Right kidney (tissue), 1 donor: ENCODE measurements at regions not wholly inside any gene's neighbourhood (a gene's known extent, or its start where the extent isn't known, plus 50 kb on each side); places are given as distances from the start of the nearest gene placed in this dataset.
"Not testable (repeated sequence)": the region's sequence is repeated elsewhere in the genome, so short reads cannot be mapped to it uniquely, and the experiment has no call there.

ENCODE experiments used
- DNase-seq: peaks from one replicate; pipeline ENCODE4 v3.0.0-alpha.2; 2016

DNA sequence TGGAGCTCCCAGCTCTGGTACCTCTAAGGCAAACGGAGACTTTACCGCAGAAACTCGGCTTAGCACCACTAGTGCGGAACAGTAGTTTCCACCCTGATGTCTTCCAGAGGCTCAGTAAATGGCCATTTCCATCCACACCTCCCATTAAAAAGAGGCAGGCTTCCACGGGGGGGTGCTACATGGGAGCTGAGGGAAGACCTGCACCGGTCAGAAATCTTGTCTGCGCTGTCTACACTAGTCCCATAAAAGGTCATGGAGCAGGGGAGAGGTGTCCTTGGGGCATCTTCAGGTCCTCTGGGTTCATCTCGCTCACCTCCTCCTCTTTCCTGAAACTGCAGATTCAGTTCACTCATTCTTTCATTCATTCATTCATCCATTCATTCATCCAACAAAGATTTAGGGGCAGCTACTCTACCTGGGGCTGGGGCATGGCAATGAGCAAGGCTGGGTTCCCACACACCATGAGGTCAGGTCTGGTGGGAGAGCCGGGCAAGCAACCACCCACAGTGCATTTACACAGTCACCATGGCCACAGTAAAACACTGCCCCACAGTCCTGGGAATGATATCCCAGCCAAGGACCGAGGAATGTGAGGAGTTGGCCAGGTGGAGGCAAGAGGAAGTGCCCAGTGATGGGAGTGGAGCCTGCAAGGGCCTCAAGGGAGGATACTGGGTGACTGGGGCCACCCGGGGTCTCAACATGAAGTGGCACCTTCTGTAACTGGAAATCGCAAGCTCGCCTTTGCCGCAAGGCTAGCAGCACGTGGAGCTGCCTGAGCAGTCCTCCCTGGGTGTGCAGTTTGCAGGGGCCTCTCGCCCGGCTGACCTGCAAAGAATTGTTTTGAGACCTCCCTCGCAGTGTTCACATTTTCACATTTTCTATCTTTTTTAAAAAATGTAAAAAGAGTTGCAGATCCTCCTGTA, 180.2 kb upstream of the RAB6C start:
- DNase-seq = no peak

DNA sequence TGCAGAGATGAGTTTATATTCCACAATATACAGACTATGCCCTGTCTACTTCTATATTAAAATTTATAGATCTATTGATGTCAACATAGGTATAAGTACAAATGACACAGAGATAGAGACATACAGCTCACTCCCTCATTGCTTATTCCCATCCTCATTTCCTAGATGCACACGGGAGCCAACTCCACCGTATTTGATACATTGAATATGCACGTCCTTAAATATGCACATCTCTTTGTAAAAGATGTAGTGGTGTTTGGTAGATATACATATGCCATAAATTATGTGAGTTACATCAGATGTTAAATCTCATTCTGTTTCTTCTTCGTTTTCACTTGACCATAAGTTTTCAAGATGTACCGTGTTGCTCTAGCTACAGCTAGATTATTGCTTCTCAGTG, 179.2 kb upstream of the RAB6C start:
- no peak for DNase-seq

DNA sequence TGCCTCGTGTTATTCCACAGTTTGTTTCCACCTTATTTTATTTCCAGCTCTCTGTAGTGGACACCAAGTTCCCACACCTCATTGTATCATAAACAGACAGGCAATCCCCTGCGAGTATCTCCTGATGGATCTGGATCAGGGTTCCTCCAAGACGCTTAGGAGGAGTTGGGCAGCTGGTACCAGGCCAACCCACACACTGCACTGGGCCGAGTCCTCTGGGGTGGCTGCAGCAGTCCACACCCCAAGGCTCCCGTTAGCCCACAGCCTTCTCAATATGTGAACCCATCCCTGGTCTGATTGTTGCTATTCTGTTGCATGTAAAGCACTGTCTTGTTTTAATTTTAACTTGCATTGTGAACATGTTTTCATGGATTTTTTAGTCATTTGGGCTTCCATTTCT, 178.8 kb upstream of the RAB6C start:
- DNase-seq = no peak

DNA sequence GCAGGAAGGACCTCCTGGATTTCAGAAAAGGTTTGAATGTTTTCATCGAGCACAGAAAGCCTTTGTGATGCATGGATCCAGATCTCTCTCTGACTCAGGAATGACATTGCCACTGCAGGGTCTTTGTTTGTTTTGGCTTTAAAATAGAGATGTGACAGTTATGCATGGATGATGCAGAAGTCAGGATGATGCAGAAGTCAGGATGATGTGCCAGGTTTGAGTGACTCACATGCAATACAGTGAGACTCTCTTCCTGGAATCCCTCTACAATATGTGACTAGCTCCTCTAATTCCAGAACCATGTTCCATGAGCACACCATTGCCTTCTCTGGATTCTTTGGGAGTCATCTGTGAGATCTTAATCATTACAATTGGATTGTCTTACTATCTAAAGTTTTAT, 177.9 kb upstream of the RAB6C start:
- DNase-seq = no peak

DNA sequence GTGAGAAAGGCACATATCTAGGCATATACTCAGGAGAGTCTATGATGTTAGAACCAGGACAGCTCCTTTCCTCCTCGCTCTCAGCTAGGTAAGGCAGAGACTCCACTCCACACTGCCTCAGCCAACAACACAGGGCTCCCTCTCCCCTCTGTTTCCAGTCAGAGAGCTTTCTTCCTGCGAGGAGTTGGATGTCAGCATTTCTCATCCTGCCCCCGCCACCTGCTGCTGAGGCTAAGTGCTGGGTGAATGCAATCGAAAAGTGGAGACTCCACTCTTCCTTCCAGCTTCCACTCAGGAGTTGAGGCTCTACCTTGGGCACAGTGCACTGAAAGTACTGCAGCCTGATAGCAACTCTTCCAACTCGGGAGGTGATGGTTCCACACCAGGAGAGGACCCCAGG, 177.2 kb upstream of the RAB6C start:
- no peak for DNase-seq

DNA sequence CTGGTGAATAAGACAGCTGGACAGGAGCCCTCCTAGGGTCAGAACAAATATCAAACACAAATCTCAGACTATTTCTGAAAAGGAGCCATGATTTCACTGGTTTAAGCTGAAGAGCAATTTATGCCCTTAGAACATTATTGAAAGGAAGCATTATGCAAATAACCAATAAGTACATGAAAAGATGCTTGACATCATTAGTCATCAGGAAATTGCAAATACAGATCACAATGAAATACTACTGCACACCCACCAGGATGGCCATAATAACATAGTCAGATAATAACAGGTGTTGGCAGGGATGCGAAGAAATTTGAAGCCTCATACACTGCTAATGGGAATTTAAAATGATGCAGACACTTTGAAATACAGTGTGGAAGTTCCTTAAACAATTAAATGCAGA, 176.4 kb upstream of the RAB6C start:
- no peak for DNase-seq

DNA sequence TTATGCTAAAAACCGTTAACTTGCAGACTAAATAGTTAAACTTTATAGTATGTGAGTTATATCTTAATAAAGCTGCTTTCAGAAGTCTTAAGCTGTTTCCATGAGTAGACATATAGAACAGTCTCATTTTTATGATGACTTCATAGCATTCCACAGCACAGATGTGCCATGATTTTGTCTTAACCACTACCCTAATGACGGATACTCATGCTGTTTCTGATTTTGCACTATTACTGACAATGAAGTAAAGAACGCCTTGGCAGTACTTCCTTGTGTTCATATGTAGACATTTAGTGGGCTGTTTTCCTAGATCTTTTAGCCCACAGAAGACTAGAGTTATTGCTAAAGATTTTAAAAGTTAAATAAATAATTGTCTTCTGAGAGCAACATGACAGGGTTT, 175.6 kb upstream of the RAB6C start:
- no peak for DNase-seq

DNA sequence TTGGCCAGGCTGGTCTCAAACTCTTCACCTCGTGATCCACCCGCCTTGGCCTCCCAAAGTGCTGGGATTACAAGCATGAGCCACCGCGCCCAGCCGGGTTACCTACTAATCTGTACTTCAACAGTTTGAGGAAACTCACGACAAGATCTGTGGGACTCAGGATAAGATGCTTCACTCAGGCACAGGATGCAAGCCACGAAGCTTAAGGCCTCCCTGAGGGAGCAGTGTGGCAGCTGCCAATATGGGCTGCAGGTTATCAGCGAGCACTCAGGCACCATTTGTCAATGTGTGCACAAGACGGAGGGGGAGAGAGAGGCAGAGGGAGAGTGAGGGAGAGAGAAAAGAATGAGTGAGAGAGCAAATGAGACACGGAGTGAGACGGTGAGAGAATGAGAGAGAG, 173.6 kb upstream of the RAB6C start:
- no peak for DNase-seq

DNA sequence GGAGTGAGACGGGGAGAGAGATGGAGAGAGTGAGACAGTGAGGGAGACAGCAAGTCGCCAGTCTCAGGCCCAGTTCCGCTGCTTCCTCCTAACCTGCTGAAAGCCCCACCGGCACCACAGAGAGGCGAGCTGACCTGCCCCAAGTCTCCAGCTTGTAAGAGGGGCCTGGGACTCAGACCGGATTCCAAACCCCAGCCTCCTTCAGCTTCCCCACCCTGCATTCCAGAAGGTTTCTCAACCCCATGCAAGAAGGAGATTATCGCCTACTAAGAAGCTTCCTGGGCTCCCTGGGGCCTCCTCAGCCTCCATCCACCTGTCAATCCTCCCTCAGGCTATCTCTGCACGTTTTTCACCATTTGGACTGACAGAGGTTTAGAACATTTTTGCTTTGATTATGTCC, 173.1 kb upstream of the RAB6C start:
- DNase-seq = no peak

DNA sequence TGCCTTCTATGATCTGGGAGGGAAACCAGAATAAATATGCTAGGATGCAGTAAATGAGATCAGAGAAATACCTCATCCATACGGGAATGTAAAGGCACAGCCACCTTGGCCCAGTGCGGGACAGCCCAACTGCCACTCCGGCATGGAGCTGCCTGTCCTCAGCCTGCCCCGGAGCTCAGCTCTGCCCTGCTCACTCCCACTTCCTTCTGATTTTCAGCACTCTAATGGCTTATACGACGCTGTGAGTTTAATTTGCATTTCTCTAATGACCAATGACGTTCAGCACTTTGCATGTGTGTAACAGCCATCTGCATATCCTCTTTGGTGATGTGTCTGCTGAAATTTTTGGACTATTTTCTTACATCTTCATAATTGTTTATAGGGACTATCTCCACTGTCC, 172.5 kb upstream of the RAB6C start:
- no peak for DNase-seq

DNA sequence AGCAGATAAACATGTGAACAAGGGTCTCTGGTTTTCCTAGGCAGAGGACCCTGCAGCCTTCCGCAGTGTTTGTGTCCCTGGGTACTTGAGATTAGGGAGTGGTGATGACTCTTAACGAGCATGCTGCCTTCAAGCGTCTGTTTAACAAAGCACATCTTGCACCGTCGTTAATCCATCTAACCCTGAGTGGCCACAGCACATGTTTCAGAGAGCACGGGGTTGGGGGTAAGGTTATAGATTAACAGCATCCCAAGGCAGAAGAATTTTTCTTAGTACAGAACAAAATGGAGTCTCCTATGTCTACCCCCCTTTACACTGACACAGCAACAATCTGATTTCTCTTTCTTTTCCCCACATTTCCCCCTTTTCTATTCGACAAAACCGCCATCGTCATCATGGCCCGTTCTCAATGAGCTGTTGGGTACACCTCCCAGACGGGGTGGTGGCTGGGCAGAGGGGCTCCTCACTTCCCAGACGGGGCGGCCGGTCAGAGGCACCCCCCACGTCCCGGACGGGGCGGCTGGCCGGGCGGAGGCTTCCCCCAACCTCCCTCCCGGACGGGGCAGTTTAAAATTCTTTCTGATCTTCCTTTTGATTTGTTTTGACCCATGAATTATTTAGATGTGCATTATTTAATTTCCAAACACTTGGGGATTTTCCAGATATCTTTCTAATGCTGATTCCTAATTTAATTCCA, 171.7 kb upstream of the RAB6C start:
- not testable (repeated sequence) for DNase-seq

DNA sequence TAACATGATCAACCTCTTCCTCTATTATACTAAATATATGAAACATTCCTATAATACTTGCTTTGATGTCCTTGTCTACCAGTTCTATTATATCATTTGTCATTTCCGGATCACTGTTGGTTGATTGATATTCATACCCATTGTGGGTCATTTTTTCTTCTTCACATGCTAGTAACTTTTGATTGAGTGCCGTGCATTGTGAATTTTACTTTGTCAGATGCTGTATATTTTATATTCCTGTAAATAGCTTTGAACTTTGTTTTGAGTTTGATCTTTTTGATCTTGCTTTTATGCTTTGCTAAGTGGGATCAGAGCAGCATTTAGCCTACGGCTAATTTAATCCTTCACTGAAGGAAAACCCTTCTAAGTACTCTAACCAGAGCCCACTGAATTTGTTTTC, 168.9 kb upstream of the RAB6C start:
- DNase-seq = no peak

DNA sequence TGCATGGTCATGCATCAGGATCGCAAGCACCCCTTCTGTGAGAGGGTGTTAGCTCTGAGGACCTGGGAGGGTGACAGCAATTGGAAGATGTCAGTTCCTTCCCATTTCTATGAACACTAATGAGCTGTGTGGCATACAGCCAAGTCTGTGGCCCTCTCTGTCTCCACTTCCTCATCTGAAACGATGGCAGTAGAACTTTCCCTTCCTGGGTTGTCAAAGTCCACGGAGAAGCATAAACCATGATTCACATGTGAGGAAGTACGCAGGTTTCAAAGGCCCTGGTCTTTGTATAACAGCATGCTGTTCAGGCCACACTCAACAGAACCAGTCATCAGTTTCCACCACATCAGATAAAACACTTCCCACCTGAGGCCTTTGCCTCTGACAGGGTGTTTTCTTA, 167.4 kb upstream of the RAB6C start:
- no peak for DNase-seq

DNA sequence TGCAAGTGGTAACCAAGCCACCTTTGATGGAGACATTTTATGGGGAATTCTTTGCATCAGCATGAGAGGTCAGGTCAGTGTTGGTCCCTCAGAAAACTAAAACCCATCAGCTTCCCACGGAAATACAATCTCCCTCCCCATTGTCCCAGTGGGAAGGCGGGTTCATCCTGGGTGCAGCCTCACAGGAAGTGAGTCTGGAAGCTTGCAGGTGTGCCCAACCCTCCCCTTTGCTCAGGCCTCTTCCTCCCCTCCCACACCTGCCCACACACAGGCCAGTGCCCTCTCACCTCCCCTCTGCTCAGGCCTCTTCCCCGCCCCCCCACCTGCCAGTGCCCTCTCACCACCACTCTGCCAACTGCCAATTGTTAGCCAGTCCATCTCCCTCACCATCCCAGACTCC, 166.8 kb upstream of the RAB6C start:
- no peak for DNase-seq

DNA sequence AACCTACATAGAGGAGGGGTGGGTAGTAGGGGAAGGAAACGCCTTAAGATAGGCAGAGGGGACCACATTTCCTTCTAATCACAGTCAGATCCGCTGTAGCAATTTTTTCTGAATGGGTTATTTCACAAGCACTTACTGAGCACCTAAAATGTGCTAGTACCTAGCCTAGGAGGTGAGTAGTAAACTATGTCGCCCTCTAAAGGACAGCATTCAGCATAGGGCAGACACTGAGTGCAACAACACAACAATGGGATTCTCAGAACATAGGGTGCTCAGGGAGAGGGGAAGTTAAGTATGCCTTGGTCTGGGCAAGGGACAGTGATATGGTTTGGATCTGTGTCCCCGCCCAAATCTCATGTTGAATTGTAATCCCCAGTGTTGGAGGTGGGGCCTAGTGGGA, 166.1 kb upstream of the RAB6C start:
- DNase-seq = no peak

DNA sequence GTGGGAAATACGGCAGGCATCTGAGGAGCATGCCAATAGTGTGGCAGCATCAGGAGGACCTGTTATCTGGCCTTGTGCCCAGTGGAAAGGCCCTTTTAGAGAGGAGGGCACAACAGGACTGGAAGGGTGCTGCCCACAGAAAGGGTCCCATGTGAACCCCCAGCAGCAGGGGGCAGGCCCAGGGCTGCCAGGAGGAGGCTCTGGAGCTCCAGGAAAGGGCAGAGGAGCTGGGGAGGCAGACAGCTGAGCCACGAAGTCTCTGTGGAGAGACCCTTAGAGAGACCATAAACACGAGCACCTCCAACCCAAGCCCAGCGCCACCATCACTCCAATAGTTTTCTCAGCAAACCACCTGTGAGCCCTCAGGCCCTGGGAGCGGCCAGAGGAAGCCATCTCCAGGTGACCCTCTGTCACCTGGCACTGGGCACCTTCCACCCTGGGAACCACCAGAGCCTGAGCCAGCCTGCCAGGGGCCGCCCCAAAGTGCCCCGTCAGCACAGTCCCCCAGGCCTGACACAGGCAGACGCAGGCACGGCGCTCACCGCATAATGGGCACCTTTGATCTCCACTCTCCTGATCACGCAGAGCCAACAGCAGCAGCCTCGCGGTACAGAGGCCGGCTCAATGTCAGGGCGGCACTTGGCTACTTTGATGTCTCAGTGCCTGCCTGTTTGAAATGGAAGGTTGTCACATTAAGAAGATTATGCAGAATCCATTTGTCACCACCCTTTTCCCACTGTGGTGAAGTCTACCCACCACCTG, 162.5 kb upstream of the RAB6C start:
- DNase-seq = no peak

DNA sequence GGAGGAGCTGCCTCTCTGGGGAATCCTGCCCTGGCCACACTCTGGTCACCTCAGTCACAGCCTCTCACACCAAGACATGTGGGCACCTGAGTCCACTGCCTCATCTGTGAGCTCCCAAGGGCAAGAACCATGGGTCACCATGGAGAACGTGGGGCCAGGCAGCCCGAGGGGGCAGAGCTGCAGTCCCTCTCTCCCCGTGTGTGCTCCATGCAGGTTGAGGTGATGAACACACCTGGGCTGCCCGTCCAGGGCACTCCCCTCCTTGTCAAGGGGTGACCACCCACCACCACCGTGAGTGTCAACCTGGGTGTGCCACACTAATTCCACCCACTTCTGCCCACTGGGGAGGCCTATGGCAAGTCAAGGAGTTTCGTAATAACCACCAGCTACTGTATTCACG, 159.6 kb upstream of the RAB6C start:
- no peak for DNase-seq

DNA sequence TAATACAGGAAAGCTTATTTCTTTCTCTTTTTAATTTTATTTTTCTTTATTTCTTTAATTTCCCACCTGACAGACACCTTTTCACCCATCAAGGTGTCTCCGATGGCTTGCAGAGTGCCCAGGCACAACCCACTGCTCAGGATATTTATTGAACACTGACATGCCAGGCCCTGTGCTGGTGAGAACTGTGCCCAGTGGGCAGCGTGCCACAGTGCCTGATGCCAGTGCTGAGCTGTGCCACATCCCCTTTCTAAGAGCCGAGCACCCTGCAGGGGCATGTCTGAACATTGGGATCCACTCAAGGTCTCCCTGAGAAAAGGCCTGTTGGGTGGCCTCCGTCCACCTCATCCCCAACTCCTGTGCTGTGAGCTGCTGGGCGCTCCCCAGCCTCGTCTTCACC, 158.6 kb upstream of the RAB6C start:
- no peak for DNase-seq

DNA sequence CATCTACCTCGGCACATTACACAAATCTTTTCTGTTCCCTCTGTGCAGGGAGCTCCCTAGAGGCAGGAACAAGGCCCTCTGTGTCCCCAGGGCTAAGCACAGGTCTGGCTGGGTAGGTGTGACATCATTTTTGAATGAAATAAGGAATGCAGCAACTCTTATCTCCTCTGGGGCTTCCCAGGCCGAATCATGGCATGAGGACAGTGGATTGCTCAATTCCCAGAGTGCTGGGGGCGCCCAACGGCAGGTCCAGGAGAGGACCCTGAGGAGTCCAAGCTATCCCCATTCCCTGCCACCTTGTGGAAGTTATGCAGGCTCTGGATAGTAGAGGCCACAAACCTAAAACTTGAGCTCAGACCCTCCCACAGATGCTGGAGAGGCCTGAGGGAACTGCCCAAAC, 158.0 kb upstream of the RAB6C start:
- no peak for DNase-seq

DNA sequence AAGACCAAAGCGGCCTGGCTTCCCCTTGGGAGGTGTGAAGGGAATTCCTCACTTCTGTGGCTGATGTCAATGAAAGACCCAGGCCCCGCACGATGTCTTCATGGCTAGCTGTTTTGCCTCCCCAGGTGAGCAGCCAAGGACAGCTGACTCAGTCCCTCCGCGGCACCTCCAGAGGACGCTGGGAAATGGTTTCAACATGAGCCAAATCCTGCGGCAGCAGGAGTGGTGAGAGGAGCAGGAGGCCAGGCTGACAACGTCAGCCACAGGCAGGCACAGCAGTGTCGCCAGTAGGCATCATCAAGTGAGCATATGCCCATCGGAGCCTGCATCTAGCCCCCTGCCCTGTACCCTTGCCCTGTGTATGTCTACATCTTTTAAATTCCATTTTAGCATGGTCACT, 156.4 kb upstream of the RAB6C start:
- no peak for DNase-seq

DNA sequence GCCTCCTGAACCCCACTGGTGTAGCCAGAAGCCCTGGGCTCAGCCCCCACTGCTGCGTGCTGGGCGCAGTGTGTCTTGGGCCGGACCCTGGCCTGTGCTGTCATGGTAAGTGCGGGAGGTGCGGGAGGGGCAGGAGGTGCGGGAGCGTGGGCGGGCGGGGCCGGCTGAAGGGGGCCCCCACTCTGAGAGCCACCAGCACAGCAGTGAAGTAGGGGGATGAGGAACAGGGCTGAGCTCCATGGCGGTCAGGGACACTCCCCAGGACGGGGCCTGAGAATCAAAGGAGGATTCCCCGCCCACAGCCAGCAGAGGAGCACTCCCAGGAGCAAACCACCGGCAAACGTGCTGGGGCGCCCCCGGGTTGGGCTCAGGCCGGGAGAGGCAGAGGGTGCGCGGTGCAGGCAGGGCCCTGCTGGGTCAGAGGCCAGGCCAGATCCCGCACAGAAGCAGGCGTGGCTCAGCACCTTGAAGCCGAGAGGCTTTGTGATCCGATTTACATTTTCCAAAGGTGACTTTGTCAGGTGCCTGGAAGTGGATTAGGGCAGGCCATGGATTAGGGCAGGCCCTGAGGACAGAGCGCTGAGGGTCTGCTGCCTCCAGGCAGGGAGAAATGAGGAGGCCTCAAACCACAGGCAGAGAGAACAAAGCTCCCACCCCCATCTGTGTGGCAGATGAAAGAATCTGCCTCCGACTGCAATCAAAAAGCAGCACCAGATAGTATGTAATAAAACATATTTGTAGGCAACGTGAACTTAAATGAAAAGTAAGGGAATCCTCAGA, 152.0 kb upstream of the RAB6C start:
- no peak for DNase-seq

DNA sequence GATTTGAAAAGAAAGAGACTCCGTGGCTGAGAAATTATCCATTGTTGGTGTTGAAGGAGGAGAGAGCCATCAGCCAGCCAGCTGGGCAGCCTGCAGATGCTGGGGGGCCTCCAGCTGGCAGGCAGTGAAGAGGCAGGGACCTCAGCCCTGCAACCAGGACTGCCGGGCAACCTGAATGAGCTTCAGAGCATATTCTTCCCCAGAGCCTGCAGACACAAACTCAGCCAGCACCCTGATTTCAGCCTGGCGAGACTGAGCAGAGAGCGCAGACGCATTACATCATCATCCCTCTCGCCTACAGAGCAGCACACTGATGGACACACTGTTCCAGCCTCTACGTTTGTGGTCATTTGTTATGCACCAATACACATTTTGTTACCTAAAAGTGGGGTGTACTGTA, 150.7 kb upstream of the RAB6C start:
- no peak for DNase-seq

DNA sequence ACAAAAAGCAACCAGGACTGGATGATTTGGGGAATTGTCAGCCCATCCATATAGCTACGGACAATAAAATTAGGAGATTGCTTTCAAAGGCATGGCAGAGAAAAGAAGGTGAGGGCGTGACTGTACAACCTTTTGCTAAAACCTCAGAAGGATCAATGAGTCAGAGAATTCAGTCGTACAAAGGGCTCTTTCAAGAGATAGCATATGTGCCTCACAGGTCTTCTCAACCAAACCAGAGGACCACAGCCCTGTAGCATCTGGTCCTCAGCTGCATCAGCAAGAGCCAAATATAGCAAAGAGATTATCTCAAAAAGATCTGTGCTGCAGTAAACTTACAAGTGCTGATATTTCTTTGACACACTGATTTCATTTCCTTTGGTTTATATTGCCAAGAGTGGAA, 149.9 kb upstream of the RAB6C start:
- DNase-seq = no peak
